ENCODE measurements at regions not wholly inside any gene's neighbourhood (a gene's known extent, or its start where the extent isn't known, plus 50 kb on each side); places are given as distances from the start of the nearest gene placed in this dataset.

- TF ChIP-seq EZH2 (IDR thresholded peaks at IDR 0.05; ENCODE audit: insufficient read depth, poor library complexity, severe bottlenecking) = no peak
- TF ChIP-seq EZH2phosphoT487 (IDR thresholded peaks at IDR 0.05; ENCODE audit: insufficient read depth, low read depth) = no peak
Observed at GRCh38 chr21:40936771-40937261, 89.9 kb upstream of the DSCAM start.

Measured in GM23248 (cell line).